ENCODE measurements at regions not wholly inside any gene's neighbourhood (a gene's known extent, or its start where the extent isn't known, plus 50 kb on each side); places are given as distances from the start of the nearest gene placed in this dataset.
"Not testable (repeated sequence)": the region's sequence is repeated elsewhere in the genome, so short reads cannot be mapped to it uniquely, and the experiment has no call there.

DNA sequence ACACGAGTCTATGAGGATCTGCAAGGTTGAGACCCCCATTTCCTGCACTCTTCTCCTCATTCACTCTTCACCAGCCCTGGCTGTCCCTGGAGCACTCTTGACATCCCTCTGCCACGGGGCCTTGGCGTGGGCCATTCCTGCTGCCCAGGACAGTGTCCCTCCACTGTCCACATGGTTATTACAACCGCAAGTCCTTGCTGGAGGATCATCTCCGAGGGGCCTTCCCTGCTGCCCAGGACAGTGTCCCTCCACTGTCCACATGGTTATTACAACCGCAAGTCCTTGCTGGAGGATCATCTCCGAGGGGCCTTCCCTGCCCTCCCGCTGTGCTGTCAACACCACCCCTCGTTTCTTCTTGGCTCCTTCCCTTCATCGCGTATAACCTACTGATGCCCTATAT, 850.7 kb downstream of the TBC1D22A start:
- not testable (repeated sequence) for H3K9ac ChIP-seq (ENCODE audit: low read depth, low read length); H3K9me3 ChIP-seq (ENCODE audit: insufficient read depth, low read depth, low read length); H3K4me1 ChIP-seq (ENCODE audit: insufficient read depth, low read length); H3K27me3 ChIP-seq (ENCODE audit: insufficient read depth, low read length); H3K4me3 ChIP-seq (ENCODE audit: low read length); H3K27ac ChIP-seq (ENCODE audit: low read length); H3K36me3 ChIP-seq (ENCODE audit: insufficient read depth, low read depth, low read length)

DNA sequence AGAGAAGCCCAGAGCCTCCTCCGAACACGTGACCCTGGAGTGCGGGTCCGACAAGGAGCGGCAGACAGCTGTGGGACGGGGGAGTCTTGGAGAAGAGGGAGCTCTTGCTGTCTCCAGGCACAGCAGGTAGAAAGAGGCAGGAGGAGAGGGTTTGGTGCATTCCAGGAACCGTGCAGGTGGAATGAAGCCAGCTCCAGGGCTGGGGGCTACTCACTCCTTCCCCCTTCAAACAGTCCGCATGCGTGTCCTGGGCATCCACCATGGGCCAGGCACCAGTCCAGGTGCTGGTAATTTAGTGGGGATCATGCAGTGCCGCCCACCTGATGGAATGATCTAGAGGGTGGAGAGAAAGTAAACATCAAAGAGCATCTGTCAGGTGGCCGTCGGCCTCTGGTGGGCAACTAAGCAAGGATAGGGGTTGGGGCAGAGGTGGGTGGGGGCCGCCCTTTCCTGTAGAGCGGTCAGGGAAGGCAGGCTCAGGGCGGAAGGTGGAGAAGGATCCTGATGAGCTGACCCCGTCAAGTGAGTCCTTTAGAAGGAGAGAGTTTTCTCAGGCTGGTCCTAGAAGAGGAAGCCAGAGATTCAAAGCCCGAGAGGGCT, 850.0 kb downstream of the TBC1D22A start:
- Histone ChIP-seq H3K9ac (ENCODE audit: low read depth, low read length) (no peak overlapping the region), H3K27me3 (ENCODE audit: insufficient read depth, low read length) (no peaks in the 10 kb centered on the region), H3K4me3 (ENCODE audit: low read length) (no peak overlapping the region), H3K9me3 (ENCODE audit: insufficient read depth, low read depth, low read length) (no peaks in the 10 kb centered on the region), H3K36me3 (ENCODE audit: insufficient read depth, low read depth, low read length) (no peaks in the 10 kb centered on the region), H3K27ac (ENCODE audit: low read length) (no peak overlapping the region), H3K4me1 (ENCODE audit: insufficient read depth, low read length) (no peaks in the 10 kb centered on the region)

DNA sequence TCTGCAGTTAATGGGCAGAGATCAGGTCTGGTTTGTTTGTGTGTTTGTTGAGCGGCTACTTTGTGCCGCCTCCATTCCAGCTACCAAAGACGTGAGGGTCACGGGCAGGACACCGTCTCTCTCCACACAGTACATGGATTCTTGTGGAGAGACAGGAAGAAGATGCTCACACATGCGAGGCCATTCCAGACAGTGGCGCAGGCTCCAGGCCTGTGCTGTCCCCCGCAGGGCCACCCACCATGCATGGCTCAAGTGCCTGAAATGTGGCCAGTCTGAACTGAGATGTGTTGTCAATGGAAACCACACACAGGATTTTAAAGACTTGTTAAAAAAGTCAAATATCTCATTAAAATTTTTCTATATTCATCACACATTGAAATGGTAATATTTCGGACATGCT, 848.3 kb downstream of the TBC1D22A start:
- Histone ChIP-seq H3K27ac (ENCODE audit: low read length) (no peak overlapping the region), H3K9ac (ENCODE audit: low read depth, low read length) (no peak overlapping the region), H3K27me3 (ENCODE audit: insufficient read depth, low read length) (no peaks in the 10 kb centered on the region), H3K36me3 (ENCODE audit: insufficient read depth, low read depth, low read length) (no peaks in the 10 kb centered on the region), H3K4me1 (ENCODE audit: insufficient read depth, low read length) (no peaks in the 10 kb centered on the region), H3K4me3 (ENCODE audit: low read length) (no peak overlapping the region), H3K9me3 (ENCODE audit: insufficient read depth, low read depth, low read length) (no peaks in the 10 kb centered on the region)

DNA sequence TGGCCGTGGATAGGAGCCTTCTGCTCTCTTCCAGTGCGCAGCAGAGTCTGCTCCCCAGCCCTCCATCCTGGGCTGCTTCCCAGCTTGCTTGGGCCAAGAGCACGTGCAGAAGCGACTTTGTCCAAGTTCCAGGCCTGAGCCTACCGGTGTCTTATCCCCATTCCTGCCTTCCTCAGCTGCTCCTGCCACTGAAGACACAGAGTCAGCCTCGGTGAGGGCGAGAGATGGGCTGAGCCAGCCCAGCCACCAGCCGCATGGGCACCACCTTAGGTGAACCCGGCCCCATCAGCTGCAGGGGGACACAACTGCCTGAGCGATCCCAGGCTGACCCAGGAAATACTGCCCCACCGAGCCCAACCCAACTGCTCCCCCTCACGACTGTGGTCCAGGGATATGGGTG, 847.8 kb downstream of the TBC1D22A start:
- no peaks in the 10 kb centered on the region for H3K9me3 ChIP-seq (ENCODE audit: insufficient read depth, low read depth, low read length)
- no peaks in the 10 kb centered on the region for H3K27me3 ChIP-seq (ENCODE audit: insufficient read depth, low read length)
- H3K27ac ChIP-seq (ENCODE audit: low read length) = no peak overlapping the region
- no peaks in the 10 kb centered on the region for H3K36me3 ChIP-seq (ENCODE audit: insufficient read depth, low read depth, low read length)
- H3K9ac ChIP-seq (ENCODE audit: low read depth, low read length) = no peak overlapping the region
- no peak overlapping the region for H3K4me3 ChIP-seq (ENCODE audit: low read length)
- H3K4me1 ChIP-seq (ENCODE audit: insufficient read depth, low read length) = no peaks in the 10 kb centered on the region

DNA sequence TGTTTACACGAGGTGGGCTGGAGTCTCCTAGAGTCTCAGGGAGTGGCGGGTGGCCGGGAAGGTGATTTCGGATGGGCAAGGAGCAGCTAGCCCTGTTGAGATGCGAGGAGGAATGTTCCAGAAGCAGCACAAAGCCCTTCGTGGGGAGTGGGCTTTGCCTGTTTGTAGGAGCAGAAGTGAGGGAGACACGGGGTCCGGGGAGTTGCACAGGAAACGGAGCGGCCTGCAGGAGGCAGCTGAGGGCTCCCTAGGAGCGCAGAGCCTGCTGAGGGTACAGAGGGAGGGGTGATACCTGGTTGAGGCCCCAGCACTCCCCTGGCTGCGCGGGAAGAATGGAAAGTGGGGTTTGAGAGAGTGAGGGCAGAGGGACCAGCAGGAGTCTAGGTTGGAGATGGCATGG, 847.2 kb downstream of the TBC1D22A start:
- Histone ChIP-seq H3K4me3 (ENCODE audit: low read length) (no peak overlapping the region), H3K27me3 (ENCODE audit: insufficient read depth, low read length) (no peaks in the 10 kb centered on the region), H3K4me1 (ENCODE audit: insufficient read depth, low read length) (no peaks in the 10 kb centered on the region), H3K27ac (ENCODE audit: low read length) (no peak overlapping the region), H3K9ac (ENCODE audit: low read depth, low read length) (no peak overlapping the region), H3K36me3 (ENCODE audit: insufficient read depth, low read depth, low read length) (no peaks in the 10 kb centered on the region), H3K9me3 (ENCODE audit: insufficient read depth, low read depth, low read length) (no peaks in the 10 kb centered on the region)

DNA sequence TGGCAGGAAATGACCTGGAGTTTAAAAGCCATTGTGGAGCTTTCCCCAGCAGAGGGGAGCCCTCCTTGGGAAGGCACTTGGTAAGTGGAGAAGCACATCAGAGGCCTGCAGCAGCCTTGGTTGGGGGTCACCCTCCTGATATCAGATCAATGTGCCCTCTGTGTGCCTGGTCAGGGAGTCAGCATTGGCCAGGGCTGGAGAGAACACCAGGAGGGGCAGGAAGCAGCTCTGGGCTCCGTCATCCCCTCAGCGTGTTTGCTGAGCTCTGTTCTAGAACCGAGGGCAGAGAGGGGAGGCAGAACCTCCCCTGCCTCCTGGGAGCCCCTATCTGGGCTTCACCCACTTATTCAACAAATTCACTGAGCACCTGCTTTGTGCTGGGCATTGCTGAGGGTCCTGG, 846.0 kb downstream of the TBC1D22A start:
- H3K4me1 ChIP-seq (ENCODE audit: insufficient read depth, low read length) = no peaks in the 10 kb centered on the region
- no peak overlapping the region for H3K27ac ChIP-seq (ENCODE audit: low read length)
- H3K9ac ChIP-seq (ENCODE audit: low read depth, low read length) = no peak overlapping the region
- no peaks in the 10 kb centered on the region for H3K9me3 ChIP-seq (ENCODE audit: insufficient read depth, low read depth, low read length)
- no peaks in the 10 kb centered on the region for H3K27me3 ChIP-seq (ENCODE audit: insufficient read depth, low read length)
- no peak overlapping the region for H3K4me3 ChIP-seq (ENCODE audit: low read length)
- no peaks in the 10 kb centered on the region for H3K36me3 ChIP-seq (ENCODE audit: insufficient read depth, low read depth, low read length)

DNA sequence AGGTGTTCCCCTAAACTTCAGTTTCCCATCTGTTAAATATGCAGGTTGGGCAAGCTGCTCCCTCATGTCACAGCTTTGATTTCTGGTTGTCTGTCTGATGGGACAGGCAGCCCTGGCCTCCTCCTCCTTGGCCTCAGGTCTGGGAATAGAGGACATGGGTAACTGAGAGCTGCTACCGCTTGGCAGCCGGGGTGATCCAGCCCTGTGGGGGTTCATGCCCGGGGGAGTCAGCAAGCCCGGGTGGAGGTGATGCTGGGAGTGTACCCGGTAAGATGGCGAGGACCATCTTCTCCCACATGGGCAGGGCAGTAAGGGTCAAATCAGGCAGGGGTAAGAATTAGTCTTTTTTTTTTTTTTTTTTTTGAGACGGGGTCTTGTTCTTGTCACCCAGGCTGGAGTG, 845.0 kb downstream of the TBC1D22A start:
- Histone ChIP-seq H3K27me3 (ENCODE audit: insufficient read depth, low read length) (no peaks in the 10 kb centered on the region), H3K27ac (ENCODE audit: low read length) (no peak overlapping the region), H3K9me3 (ENCODE audit: insufficient read depth, low read depth, low read length) (no peaks in the 10 kb centered on the region), H3K36me3 (ENCODE audit: insufficient read depth, low read depth, low read length) (no peaks in the 10 kb centered on the region), H3K4me3 (ENCODE audit: low read length) (no peak overlapping the region), H3K4me1 (ENCODE audit: insufficient read depth, low read length) (no peaks in the 10 kb centered on the region), H3K9ac (ENCODE audit: low read depth, low read length) (no peak overlapping the region)

DNA sequence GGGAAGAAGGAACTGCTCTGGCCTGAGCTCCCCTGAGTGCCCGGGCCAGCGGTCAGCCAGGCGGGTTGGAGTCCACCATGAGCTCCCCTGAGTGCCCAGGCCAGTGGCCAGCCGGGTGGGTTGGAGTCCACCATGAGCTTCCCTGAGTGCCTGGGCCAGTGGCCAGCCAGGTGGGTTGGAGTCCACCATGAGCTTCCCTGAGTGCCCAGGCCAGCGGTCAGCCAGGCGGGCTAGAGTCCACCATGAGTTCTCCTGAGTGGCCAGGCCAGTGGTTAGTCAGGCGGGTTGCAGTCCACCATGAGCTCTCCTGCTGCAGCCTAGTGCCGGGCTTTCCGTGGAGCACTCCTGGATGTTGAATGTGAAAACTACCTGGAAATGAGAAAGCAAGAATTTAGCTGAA, 844.0 kb downstream of the TBC1D22A start:
- H3K4me3 ChIP-seq (ENCODE audit: low read length) = no peak overlapping the region
- no peak overlapping the region for H3K27ac ChIP-seq (ENCODE audit: low read length)
- H3K4me1 ChIP-seq (ENCODE audit: insufficient read depth, low read length) = no peaks in the 10 kb centered on the region
- no peaks in the 10 kb centered on the region for H3K27me3 ChIP-seq (ENCODE audit: insufficient read depth, low read length)
- no peaks in the 10 kb centered on the region for H3K9me3 ChIP-seq (ENCODE audit: insufficient read depth, low read depth, low read length)
- H3K36me3 ChIP-seq (ENCODE audit: insufficient read depth, low read depth, low read length) = no peaks in the 10 kb centered on the region
- H3K9ac ChIP-seq (ENCODE audit: low read depth, low read length) = no peak overlapping the region

DNA sequence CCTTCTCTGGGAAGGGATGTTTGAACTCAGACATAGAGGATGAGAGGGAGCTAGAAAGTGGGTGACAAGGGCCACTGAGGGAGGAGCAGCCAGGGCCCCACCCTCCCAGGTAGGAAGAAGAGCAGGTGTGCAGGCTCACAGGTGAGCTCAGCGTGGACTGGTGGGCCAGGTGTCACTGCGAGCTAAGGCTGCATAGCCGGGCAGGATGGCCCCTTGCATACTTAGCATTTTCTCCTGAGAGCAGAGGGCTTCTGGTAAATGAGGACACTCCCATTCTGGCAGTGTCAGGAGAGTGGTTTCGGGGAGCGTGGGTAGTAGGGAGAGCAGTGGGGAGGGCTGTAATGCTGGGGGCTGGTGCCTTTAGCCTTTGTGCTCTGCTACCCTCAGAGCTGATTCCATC, 843.4 kb downstream of the TBC1D22A start:
- no peaks in the 10 kb centered on the region for H3K27me3 ChIP-seq (ENCODE audit: insufficient read depth, low read length)
- no peak overlapping the region for H3K4me3 ChIP-seq (ENCODE audit: low read length)
- no peaks in the 10 kb centered on the region for H3K36me3 ChIP-seq (ENCODE audit: insufficient read depth, low read depth, low read length)
- H3K9ac ChIP-seq (ENCODE audit: low read depth, low read length) = no peak overlapping the region
- no peak overlapping the region for H3K27ac ChIP-seq (ENCODE audit: low read length)
- no peaks in the 10 kb centered on the region for H3K4me1 ChIP-seq (ENCODE audit: insufficient read depth, low read length)
- no peaks in the 10 kb centered on the region for H3K9me3 ChIP-seq (ENCODE audit: insufficient read depth, low read depth, low read length)

DNA sequence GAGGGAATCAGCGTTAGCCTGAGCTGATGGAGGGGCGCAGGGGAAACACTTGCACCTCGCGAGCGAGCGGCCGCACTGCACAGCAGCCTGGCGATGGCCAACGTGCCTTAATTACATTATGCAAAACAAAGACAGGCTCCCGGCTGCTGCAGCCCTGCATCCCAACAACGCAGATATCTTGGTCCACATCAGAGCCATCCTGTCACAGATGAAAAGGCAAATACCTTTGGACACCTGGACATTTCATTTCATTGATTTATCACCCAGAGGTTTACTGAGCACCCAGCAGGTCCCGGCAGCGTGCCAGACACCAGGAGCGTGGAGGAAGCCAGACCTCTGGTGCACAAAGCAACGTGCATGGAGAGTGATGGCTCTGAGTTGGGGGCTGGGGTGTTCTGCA, 843.0 kb downstream of the TBC1D22A start:
- Histone ChIP-seq H3K27ac (ENCODE audit: low read length) (no peak overlapping the region), H3K27me3 (ENCODE audit: insufficient read depth, low read length) (no peaks in the 10 kb centered on the region), H3K9ac (ENCODE audit: low read depth, low read length) (no peak overlapping the region), H3K36me3 (ENCODE audit: insufficient read depth, low read depth, low read length) (no peaks in the 10 kb centered on the region), H3K4me1 (ENCODE audit: insufficient read depth, low read length) (no peaks in the 10 kb centered on the region), H3K4me3 (ENCODE audit: low read length) (no peak overlapping the region), H3K9me3 (ENCODE audit: insufficient read depth, low read depth, low read length) (no peaks in the 10 kb centered on the region)

DNA sequence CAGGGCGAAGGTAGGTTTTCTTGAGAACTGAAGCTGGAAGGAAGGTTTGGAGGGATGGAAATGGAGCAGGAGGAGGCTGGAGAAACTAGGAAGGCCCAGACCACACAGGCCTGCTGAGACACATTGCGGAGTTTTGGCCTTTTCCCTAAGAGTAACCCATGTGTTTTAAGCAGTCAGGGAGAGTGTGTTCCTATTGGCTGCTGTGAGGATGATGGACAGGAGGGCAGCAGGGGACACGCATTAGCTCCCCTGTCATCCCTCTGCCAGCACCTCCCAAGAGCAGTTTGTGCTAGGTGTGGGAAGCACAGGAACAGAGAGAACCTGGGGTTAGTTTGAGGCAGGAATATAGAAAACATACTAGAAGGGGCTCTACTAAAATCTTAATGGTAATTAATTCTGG, 842.1 kb downstream of the TBC1D22A start:
- no peak overlapping the region for H3K9ac ChIP-seq (ENCODE audit: low read depth, low read length)
- no peaks in the 10 kb centered on the region for H3K27me3 ChIP-seq (ENCODE audit: insufficient read depth, low read length)
- H3K4me3 ChIP-seq (ENCODE audit: low read length) = no peak overlapping the region
- H3K4me1 ChIP-seq (ENCODE audit: insufficient read depth, low read length) = no peaks in the 10 kb centered on the region
- no peak overlapping the region for H3K27ac ChIP-seq (ENCODE audit: low read length)
- H3K36me3 ChIP-seq (ENCODE audit: insufficient read depth, low read depth, low read length) = no peaks in the 10 kb centered on the region
- no peaks in the 10 kb centered on the region for H3K9me3 ChIP-seq (ENCODE audit: insufficient read depth, low read depth, low read length)

DNA sequence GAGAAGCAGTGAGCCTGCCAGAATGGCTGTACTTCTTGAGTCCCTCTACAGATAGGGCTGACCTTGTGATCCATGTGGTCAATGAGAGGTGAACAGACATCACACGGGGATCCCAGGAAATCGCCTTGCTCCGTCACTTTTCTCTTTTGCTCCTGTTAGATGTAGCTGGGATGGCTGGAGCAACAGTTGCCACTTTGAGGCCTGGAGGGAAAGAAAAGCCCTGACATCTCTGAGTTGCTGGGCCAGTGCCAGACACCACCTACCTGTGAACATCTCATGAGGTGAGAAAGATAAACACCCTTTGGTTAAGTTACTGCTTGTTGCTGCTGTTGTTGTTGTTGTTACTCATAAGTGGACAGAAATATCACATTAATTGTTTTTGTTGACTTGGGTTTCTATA, 840.3 kb downstream of the TBC1D22A start:
- Histone ChIP-seq H3K9me3 (ENCODE audit: insufficient read depth, low read depth, low read length) (no peaks in the 10 kb centered on the region), H3K27me3 (ENCODE audit: insufficient read depth, low read length) (no peaks in the 10 kb centered on the region), H3K4me1 (ENCODE audit: insufficient read depth, low read length) (no peaks in the 10 kb centered on the region), H3K9ac (ENCODE audit: low read depth, low read length) (no peak overlapping the region), H3K36me3 (ENCODE audit: insufficient read depth, low read depth, low read length) (no peaks in the 10 kb centered on the region), H3K4me3 (ENCODE audit: low read length) (no peak overlapping the region), H3K27ac (ENCODE audit: low read length) (no peak overlapping the region)

DNA sequence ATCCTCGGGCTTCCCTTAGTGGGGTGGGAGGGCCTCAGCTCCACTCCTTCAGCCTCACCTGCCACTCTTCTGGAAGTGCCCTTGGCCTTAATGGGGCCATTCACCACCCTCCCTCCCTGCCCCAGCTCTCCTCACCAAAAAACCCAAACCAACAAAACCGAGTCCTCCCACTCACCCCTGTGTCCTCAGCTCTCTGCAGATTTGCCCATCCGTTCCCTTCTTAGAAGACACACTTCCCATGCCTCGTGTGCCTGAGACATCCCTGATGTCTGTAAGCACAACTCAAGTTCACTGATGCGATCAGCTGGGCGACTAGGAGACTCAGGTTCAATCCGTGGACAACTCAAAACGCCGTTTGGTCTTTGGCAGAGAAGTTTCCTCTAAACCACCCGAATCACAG, 839.2 kb downstream of the TBC1D22A start:
- H3K9me3 ChIP-seq (ENCODE audit: insufficient read depth, low read depth, low read length) = no peaks in the 10 kb centered on the region
- no peaks in the 10 kb centered on the region for H3K36me3 ChIP-seq (ENCODE audit: insufficient read depth, low read depth, low read length)
- no peak overlapping the region for H3K27ac ChIP-seq (ENCODE audit: low read length)

More for the DNA sequence above, 839.2 kb downstream of the TBC1D22A start:
- Histone ChIP-seq H3K4me3 (ENCODE audit: low read length) (no peak overlapping the region), H3K9ac (ENCODE audit: low read depth, low read length) (no peak overlapping the region), H3K27me3 (ENCODE audit: insufficient read depth, low read length) (no peaks in the 10 kb centered on the region), H3K4me1 (ENCODE audit: insufficient read depth, low read length) (no peaks in the 10 kb centered on the region)

Measured in iPS-20b (cell line).